Lung microvascular endothelial cell (primary cell): ENCODE measurements at regions not wholly inside any gene's neighbourhood (a gene's known extent, or its start where the extent isn't known, plus 50 kb on each side); places are given as distances from the start of the nearest gene placed in this dataset.
"Not testable (repeated sequence)": the region's sequence is repeated elsewhere in the genome, so short reads cannot be mapped to it uniquely, and the experiment has no call there.

ENCODE experiments used
- DNase-seq, 2 donors: peaks; one replicate each; pipeline versions ENCODE4 v3.0.0 to v3.0.0-alpha.2; 2010; ENCODE audit warnings: low read depth in 2 of 2

GRCh38 chr5:101390151-101390908 is 487.2 kb upstream of the ST8SIA4 start:
- peak; percentile 60 to 75 for DNase-seq

DNA sequence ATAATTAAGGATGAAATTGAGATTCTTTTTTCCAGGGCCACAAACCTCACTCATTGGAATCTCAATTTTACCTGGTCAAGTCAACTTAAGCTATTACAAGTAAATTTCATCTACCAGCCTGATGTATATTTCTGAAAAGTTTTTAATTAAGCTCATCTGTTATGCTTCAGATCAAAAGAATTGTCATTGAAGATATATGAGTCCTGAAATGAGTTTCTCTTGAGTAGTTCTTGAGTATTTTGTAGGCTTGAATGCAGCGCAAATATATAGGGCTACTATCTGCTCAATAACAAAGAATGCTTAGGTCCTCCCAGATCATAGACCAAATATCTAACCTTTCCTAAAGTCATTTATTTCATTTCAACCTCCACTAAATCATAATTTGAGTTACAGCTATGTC is 482.2 kb upstream of the ST8SIA4 start:
- DNase-seq = no peak

- no peak for DNase-seq
Observed at GRCh38 chr5:101370181-101370580, 467.1 kb upstream of the ST8SIA4 start.

GRCh38 chr5:101364469-101364868 is 461.4 kb upstream of the ST8SIA4 start:
- DNase-seq = no peak

DNA sequence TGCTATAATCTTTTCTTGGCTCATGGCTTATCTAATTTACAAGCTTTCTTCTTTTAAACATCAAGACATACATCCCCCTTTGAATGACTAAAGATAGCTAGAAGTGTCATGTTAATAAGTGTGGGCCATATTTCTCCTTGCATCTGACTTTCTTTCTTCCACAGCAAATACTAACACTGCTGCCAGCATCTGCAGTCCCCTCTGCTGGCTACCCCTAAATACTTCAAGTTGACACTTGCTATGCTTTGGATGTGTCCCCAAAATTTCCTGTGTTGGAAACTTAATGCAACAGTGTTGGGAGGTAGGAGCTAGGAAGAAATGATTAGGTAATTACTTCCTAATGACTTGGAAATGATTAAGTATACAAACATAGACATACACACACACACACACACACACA is 459.0 kb upstream of the ST8SIA4 start:
- no peak for DNase-seq

DNA sequence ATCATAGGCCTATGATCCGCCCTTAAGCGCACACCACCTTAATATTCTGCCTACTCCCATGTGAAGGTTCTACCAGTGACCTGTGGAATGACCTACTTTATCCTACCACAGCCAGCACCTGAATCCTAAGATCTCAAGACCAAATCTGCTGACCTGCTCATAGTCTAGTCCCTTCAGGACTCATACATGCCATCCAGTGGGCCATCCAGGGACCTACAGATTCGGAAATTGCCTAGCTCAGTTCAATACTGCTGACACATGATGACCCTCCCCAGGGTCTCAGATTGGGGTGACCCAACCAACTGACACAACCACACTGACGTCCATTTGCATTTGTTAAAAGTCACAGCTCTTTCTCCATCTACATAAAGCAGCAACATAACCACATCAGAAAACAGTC is 443.8 kb upstream of the ST8SIA4 start:
- no peak for DNase-seq

DNA sequence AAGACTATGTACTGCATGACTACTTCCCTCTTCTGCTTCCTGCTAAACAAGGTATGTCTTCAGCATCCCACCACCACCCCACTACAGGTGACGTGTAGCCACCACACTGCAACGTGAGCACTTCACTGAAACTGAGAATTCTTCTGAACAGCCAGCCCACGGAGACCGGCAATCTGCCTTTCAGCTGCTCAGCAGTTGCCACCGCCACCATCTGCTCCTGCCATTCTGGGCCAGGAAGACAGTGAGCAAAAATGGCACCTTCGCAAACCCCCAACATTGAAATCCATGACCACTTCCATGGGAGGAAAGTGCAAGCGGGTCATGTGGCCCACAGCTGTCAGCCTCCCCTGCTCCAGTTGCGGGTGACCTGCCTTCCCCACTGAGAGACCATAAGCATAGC is 443.4 kb upstream of the ST8SIA4 start:
- no peak for DNase-seq

DNA sequence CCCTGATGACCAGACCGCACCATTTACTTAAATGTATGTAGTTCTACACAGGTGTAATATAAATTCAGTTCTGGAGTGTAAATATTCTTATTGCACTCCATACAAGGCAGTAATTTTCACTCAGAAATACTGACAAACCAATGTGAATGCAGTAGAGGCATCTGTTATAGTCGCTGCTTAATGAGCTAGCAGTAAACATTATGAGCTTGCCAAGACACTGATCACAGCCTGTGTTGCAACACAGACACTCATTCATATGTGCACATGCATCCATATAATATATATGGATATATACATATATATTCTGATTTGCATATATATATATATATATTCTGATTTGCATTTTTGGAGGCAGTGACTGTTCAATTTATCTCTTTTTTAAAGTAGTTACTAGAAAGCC is 435.1 kb upstream of the ST8SIA4 start:
- DNase-seq = no peak

- no peak for DNase-seq
Observed at GRCh38 chr5:101327816-101328215, 424.7 kb upstream of the ST8SIA4 start.

DNA sequence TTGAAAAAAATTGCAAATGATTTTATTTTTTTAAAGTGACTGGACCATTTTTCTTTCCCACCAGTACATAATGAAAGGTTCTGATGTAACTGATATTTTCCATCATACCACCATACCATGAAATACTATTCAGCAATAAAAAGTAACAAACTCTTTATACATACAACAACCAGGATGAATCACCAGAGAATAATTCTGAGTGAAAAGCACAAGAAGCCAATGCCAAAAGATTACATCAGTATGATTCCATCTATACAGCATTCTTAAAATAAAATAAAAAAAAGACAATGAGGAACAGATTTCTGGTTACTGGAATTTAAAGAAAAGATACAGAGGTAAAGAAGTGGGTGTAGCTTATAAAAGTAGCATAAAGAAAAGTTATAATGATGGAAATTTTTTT is 423.7 kb upstream of the ST8SIA4 start:
- DNase-seq = no peak

GRCh38 chr5:101316401-101316800 is 413.3 kb upstream of the ST8SIA4 start:
- not testable (repeated sequence) for DNase-seq

GRCh38 chr5:101306391-101307137 is 403.5 kb upstream of the ST8SIA4 start:
- no peak for DNase-seq

DNA sequence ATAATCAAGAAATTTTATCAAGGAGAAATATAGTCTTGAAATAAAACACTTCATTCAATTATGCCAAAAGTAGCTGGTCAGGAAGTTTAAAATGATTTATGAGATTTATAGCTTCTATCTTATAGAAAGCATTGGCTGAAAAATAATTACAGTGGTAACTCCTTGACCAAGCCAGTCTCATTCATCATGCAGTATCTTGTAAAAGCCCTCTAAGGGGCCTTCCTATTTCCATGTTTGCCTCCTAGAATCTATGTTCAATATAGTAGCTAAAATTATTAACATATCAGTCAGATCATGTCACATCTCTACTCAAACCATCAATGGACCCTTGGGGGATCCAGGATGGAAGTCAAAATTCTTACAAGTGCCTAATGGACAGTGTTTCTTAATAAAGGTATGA is 393.4 kb upstream of the ST8SIA4 start:
- DNase-seq = no peak

GRCh38 chr5:101292199-101292598 is 389.1 kb upstream of the ST8SIA4 start:
- no peak for DNase-seq

DNA sequence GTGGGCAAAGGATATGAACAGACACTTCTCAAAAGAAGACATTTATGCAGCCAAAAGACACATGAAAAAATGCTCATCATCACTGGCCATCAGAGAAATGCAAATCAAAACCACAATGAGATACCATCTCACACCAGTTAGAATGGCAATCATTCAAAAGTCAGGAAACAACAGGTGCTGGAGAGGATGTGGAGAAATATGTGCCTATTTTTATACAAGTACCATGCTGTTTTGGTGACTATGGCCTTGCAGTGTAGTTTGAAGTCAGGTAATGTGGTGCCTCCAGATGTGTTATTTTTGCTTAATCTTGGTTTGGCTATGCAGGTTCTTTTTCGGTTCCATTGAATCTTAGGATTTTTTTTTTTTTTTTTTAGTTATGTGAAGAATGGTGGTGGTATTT is 387.7 kb upstream of the ST8SIA4 start:
- DNase-seq = not testable (repeated sequence)

GRCh38 chr5:101288633-101289032 is 385.6 kb upstream of the ST8SIA4 start:
- no peak for DNase-seq

DNA sequence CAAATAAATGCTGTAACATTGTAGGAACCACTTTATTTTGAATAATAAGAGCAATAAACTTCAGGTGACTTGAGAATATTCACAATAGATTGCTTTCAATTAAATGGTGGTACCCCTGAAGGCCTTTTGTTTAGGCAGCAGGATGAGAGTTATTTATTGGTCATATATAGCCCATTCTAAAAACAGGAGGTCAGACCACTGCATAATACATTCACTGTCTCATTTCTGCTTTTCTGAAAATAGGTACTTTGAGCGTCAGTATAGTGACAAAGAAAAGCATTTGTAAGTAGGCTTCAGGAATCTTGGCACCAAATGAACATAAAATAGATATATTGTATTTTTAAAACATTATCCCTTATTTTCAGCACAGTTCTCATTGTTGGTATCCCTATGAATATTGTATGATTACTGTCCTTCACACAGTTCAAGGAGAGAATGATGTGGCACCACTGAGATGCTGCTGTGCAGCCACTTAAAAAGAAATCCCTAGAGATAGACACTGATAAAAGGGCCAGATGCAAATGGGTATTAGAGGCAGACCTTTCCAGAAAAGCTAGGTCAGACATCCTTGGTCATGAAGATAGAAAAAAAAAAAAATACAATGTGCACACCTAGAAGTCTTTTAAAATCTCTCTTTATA is 381.8 kb upstream of the ST8SIA4 start:
- DNase-seq = no peak

GRCh38 chr5:101283938-101284337 is 380.9 kb upstream of the ST8SIA4 start:
- DNase-seq = not testable (repeated sequence)

GRCh38 chr5:101278917-101279316 is 375.8 kb upstream of the ST8SIA4 start:
- no peak for DNase-seq

GRCh38 chr5:101278011-101278687 is 375.1 kb upstream of the ST8SIA4 start:
- DNase-seq = no peak

DNA sequence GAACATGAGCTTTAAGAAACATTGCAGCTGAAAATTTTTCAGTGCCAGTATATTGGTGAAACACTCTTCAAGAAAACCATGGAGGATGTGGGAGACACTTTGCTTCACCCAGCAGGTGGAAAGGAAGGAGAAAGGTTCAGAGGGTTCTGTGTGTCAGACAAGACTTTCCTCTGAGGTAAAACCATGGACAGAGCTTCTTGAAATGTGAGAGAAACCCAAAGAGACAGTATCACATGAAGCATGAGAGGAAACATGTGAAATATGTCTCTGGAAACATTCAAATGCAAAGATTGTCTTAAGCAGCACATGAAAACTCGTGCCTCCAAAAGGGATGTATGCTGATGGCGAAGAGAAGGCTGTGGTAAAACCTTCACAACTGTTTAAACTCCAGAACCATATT is 368.9 kb upstream of the ST8SIA4 start:
- DNase-seq = no peak

DNA sequence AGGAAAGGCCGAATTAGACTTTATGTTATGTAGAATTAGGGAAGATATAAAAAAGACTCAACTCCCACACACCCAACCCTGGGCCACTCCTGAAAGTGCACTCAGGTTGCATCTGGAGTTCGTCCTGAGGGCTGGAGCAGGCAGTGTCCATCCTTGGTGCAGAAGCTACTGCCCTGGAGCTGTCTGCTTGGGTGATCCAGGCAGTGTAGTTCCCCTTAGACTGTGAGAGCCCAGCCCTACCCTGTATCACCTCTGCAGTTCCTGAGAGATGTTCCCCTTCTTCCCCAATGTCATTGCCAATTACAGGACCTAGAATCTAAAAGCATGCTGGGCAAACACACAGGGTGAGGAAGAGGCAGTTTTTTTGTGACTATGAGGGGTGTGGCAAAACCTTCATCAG is 368.3 kb upstream of the ST8SIA4 start:
- DNase-seq = no peak
